Choroid plexus epithelial cell (primary cell): ENCODE measurements at regions not wholly inside any gene's neighbourhood (a gene's known extent, or its start where the extent isn't known, plus 50 kb on each side); places are given as distances from the start of the nearest gene placed in this dataset.

Source experiments
- DNase-seq: peaks from one replicate; pipeline ENCODE4 v3.0.0-alpha.2; 2010; ENCODE audit warnings: low read depth
- H3K4me3 ChIP-seq: 2 replicates; pipeline ENCODE4 v1.5.1; 2011; ENCODE audit warnings: low read depth, mild to moderate bottlenecking, control low read depth, low read length, moderate library complexity
- CTCF ChIP-seq: conservative IDR thresholded peaks from 2 replicates; pipeline ENCODE4 v1.5.1; 2011; ENCODE audit warnings: low read depth, mild to moderate bottlenecking, control low read depth, inconsistent platforms, low read length, moderate library complexity

- TF ChIP-seq CTCF: no peak
- no peak overlapping the region for H3K4me3 ChIP-seq
- peak; percentile 44 for DNase-seq
Observed at GRCh38 chr12:90280033-90280432, 571.4 kb upstream of the ATP2B1 start.

GRCh38 chr12:90275088-90275487 is 566.5 kb upstream of the ATP2B1 start:
- no peak overlapping the region for H3K4me3 ChIP-seq
- TF ChIP-seq CTCF: no peak

GRCh38 chr12:90274407-90274806 is 565.8 kb upstream of the ATP2B1 start:
- no peak overlapping the region for H3K4me3 ChIP-seq

More at GRCh38 chr12:90275088-90275487, 566.5 kb upstream of the ATP2B1 start:
- DNase-seq: no peak

GRCh38 chr12:90268574-90268973 is 559.9 kb upstream of the ATP2B1 start:
- no peak overlapping the region for H3K4me3 ChIP-seq
- no peak for DNase-seq
- no peak for TF ChIP-seq CTCF

More at GRCh38 chr12:90274407-90274806, 565.8 kb upstream of the ATP2B1 start:
- DNase-seq: no peak
- no peak for TF ChIP-seq CTCF

GRCh38 chr12:90262251-90262650 is 553.6 kb upstream of the ATP2B1 start:
- no peak for TF ChIP-seq CTCF
- H3K4me3 ChIP-seq: no peak overlapping the region
- peak; percentile 37 for DNase-seq

- no peak for DNase-seq
- no peak for TF ChIP-seq CTCF
Observed at GRCh38 chr12:90261283-90261682, 552.6 kb upstream of the ATP2B1 start.

GRCh38 chr12:90260136-90260535 is 551.5 kb upstream of the ATP2B1 start:
- no peak overlapping the region for H3K4me3 ChIP-seq
- TF ChIP-seq CTCF: no peak
- peak; percentile 26 for DNase-seq

More at GRCh38 chr12:90261283-90261682, 552.6 kb upstream of the ATP2B1 start:
- no peak overlapping the region for H3K4me3 ChIP-seq
